PC-3 (cell line): ENCODE measurements at regions not wholly inside any gene's neighbourhood (a gene's known extent, or its start where the extent isn't known, plus 50 kb on each side); places are given as distances from the start of the nearest gene placed in this dataset.

Source experiments
- CTCF ChIP-seq: fragments of 300-600 bp; sonication (generic); conservative IDR thresholded peaks from 2 replicates; pipeline ENCODE4 v1.5.1; 2017; ENCODE audit warnings: antibody characterized with exemption, low read depth, mild to moderate bottlenecking, low read length
- EZH2 ChIP-seq: fragments of 300-600 bp; sonication (generic); IDR thresholded peaks from one replicate; pipeline ENCODE4 v1.6.1; 2017; ENCODE audit warnings: antibody characterized with exemption, mild to moderate bottlenecking, low read length; ENCODE audit not compliant: unreplicated experiment
- EZH2phosphoT487 ChIP-seq: fragments of 300-600 bp; sonication (generic); IDR thresholded peaks from 2 replicates; pipeline ENCODE4 v1.6.1; 2018; ENCODE audit warnings: mild to moderate bottlenecking, antibody characterized with exemption, low read length, borderline replicate concordance

- TF ChIP-seq EZH2phosphoT487 (no peak), CTCF (no peak), EZH2 (no peak)
Measured at GRCh38 chr6:54722328-54722727, 124.2 kb upstream of the FAM83B start.
